ENCODE measurements at regions not wholly inside any gene's neighbourhood (a gene's known extent, or its start where the extent isn't known, plus 50 kb on each side); places are given as distances from the start of the nearest gene placed in this dataset.

- DNase-seq (ENCODE audit: low read depth, low spot score) (no peak), ATAC-seq (no peak)
- intact Hi-C loops (cut with micrococcal nuclease): no loop called here
- H3K27me3 ChIP-seq (ENCODE audit: insufficient read depth, low read length): no peaks in the 10 kb centered on the region
- TF ChIP-seq POLR2AphosphoS5 (IDR thresholded peaks at IDR 0.05; ENCODE audit: low read depth, low read length): no peak
- no peak for TF ChIP-seq SP1 (IDR thresholded peaks at IDR 0.05; ENCODE audit: low read depth)
- no peak for TF ChIP-seq FOSL1 (IDR thresholded peaks at IDR 0.05; ENCODE audit: low read depth)
- no peak for TF ChIP-seq SRF (IDR thresholded peaks at IDR 0.05; ENCODE audit: low read depth)
- no peak for TF ChIP-seq CTCF (IDR thresholded peaks at IDR 0.05 in 2 of 3, conservative IDR thresholded peaks at IDR 0.05 in 1 of 3; ENCODE audit: borderline replicate concordance in 1 of 3, insufficient read depth in 1 of 3, low read depth in 2 of 3, low read length in 2 of 3)
- TF ChIP-seq JUND (IDR thresholded peaks at IDR 0.05): no peak
- no peak for TF ChIP-seq EGR1 (IDR thresholded peaks at IDR 0.05; ENCODE audit: low read depth)
- TF ChIP-seq ZBTB33 (IDR thresholded peaks at IDR 0.05; ENCODE audit: extremely low read depth, insufficient replicate concordance, low read length): no peak
- H3K4me1 ChIP-seq (ENCODE audit: control insufficient read depth in 1 of 2, insufficient read depth in 2 of 2, low read length in 2 of 2): peaks cover 21 to 33% of the 10 kb centered on the region in 2 experiments
- no peak overlapping the region for H3K4me3 ChIP-seq (replicated peaks in 1 of 2; ENCODE audit: low read depth in 1 of 2, low read length in 2 of 2)
- no TSS peak for BruUV-seq (replicated peaks)
- H3K9ac ChIP-seq (ENCODE audit: low read length): no peak overlapping the region
- H4K20me1 ChIP-seq (ENCODE audit: insufficient read depth): no peaks in the 10 kb centered on the region
- ChIA-PET POLR2A (no interaction called here), RAD21 (ENCODE audit: low non-redundant PET in 1 of 2, low total read pairs in 2 of 2, uncharacterized antibody in 2 of 2, unreplicated experiment in 2 of 2) (no interaction called here), CTCF (no interaction called here)
- no peaks in the 10 kb centered on the region for H3K9me3 ChIP-seq (ENCODE audit: control insufficient read depth in 1 of 2, insufficient read depth in 1 of 2, low read depth in 1 of 2, low read length in 2 of 2)
- no peaks in the 10 kb centered on the region for H3K79me2 ChIP-seq (ENCODE audit: insufficient read depth, low read length)
- H3K4me2 ChIP-seq (ENCODE audit: low read length): no peak overlapping the region
- no peak overlapping the region for H3K27ac ChIP-seq (ENCODE audit: low read depth, low read length)
- no peaks in the 10 kb centered on the region for H3K36me3 ChIP-seq (ENCODE audit: control insufficient read depth in 1 of 2, insufficient read depth in 2 of 2, low read length in 2 of 2)
- no peaks in the 10 kb centered on the region for H3K9me2 ChIP-seq (ENCODE audit: insufficient read depth)
- no peak overlapping the region for H2AFZ ChIP-seq (ENCODE audit: low read depth, low read length, poor library complexity, severe bottlenecking)
Observed at GRCh38 chr14:50057331-50057730, 59.0 kb downstream of the VCPKMT start.
